B cell (primary cell): ENCODE measurements at regions not wholly inside any gene's neighbourhood (a gene's known extent, or its start where the extent isn't known, plus 50 kb on each side); places are given as distances from the start of the nearest gene placed in this dataset.

Source experiments
- ATAC-seq: fragments of 200-7000 bp; cut with Tn5 transposase; one replicate; pipeline ENCODE4 v1.10.0; 2021; ENCODE audit warnings: low read depth, mild to moderate bottlenecking, moderate number of reproducible peaks, moderate library complexity
- CTCF ChIA-PET: fragments of 350-600 bp; sonication (Branson Sonifier 250); formaldehyde crosslinking; loops from one replicate; lab custom pipeline; 2021; ENCODE audit warnings: antibody characterized with exemption, inconsistent platforms; lab: Charles Lee
- POLR2A ChIA-PET: fragments of 350-600 bp; sonication (Branson Sonifier 250); formaldehyde crosslinking; loops from one replicate; lab custom pipeline; 2021; ENCODE audit warnings: antibody characterized with exemption; lab: Charles Lee
- DNase-seq: peaks from one replicate; pipeline ENCODE4 v3.0.0; 2013
- H2AFZ ChIP-seq: 2 replicates; pipeline ENCODE4 v1.6.1; 2012; ENCODE audit warnings: mild to moderate bottlenecking, low read depth, low read length; ENCODE audit not compliant: insufficient read depth, poor library complexity, severe bottlenecking
- H3K27ac ChIP-seq, 2 donors: 1 replicate in 1 of 2; 2 replicates in 1 of 2; pipeline ENCODE4 v1.5.1; 2012 to 2013; ENCODE audit warnings: low read length in 2 of 2, mild to moderate bottlenecking in 2 of 2, moderate library complexity in 1 of 2
- H3K27me3 ChIP-seq, 4 experiments: fragments of 200-600 bp in 1 of 4; sonication (generic) in 1 of 4; replicated peaks in 1 of 4; 1 replicate in 2 of 4; 2 replicates in 2 of 4; pipeline versions ENCODE4 v1.6.1 to v1.7.0; 2013 to 2016; ENCODE audit warnings: low read length in 3 of 4, mild to moderate bottlenecking in 2 of 4, mixed read lengths in 1 of 4, moderate library complexity in 1 of 4; ENCODE audit not compliant: insufficient read depth in 4 of 4, control insufficient read depth in 3 of 4; ENCODE audit errors: control extremely low read depth in 1 of 4
- H3K36me3 ChIP-seq, 2 experiments: replicated peaks in 1 of 2; 1 replicate in 1 of 2; 2 replicates in 1 of 2; pipeline versions ENCODE4 v1.6.1 to v1.7.1; 2013; ENCODE audit warnings: low read length in 1 of 2; ENCODE audit not compliant: insufficient read depth in 2 of 2, control insufficient read depth in 1 of 2; ENCODE audit errors: control extremely low read depth in 1 of 2, extremely low read depth in 1 of 2
- H3K4me1 ChIP-seq, 2 donors: fragments of 200-600 bp in 1 of 2; sonication (generic) in 1 of 2; 1 replicate in 1 of 2; 2 replicates in 1 of 2; pipeline versions ENCODE4 v1.5.1 to v1.6.1; 2013 to 2017; ENCODE audit warnings: low read length in 2 of 2; ENCODE audit not compliant: control insufficient read depth in 2 of 2, insufficient read depth in 2 of 2
- H3K4me2 ChIP-seq: replicated peaks from 2 replicates; pipeline ENCODE3; 2012; ENCODE audit warnings: mild to moderate bottlenecking, low read depth, low read length; ENCODE audit not compliant: poor library complexity, severe bottlenecking
- H3K4me3 ChIP-seq, 5 experiments: fragments of 200-600 bp in 1 of 5; sonication (generic) in 1 of 5; 1 replicate in 3 of 5; 2 replicates in 2 of 5; pipeline versions ENCODE4 v1.5.1 to v1.7.0; 2011 to 2016; ENCODE audit warnings: low read length in 4 of 5, mild to moderate bottlenecking in 4 of 5, low read depth in 2 of 5, control low read depth in 1 of 5, moderate library complexity in 1 of 5; ENCODE audit not compliant: insufficient read depth in 1 of 5; ENCODE audit errors: control extremely low read depth in 1 of 5, extremely low read depth in 1 of 5
- H3K79me2 ChIP-seq: fragments of 200-600 bp; sonication (generic); one replicate; pipeline ENCODE4 v1.6.0; 2016; ENCODE audit warnings: low read length; ENCODE audit not compliant: control insufficient read depth, insufficient read depth
- H3K9ac ChIP-seq: fragments of 200-600 bp; sonication (generic); 2 replicates; pipeline ENCODE4 v1.6.1; 2017; ENCODE audit warnings: mild to moderate bottlenecking, low read length, moderate library complexity
- H3K9me3 ChIP-seq, 3 donors: one replicate each; pipeline versions ENCODE4 v1.6.1 to v1.7.1; 2013; ENCODE audit warnings: low read length in 2 of 3; ENCODE audit not compliant: control insufficient read depth in 2 of 3, insufficient read depth in 1 of 3; ENCODE audit errors: control extremely low read depth in 1 of 3
- H4K20me1 ChIP-seq: 2 replicates; pipeline ENCODE4 v1.6.0; 2012; ENCODE audit warnings: mild to moderate bottlenecking, low read length; ENCODE audit not compliant: insufficient read depth, control insufficient read depth, poor library complexity, severe bottlenecking
- H3K27ac Mint-ChIP-seq: one replicate; pipeline ENCODE4 v1.8.0; 2021; ENCODE audit warnings: mixed read lengths
- H3K27me3 Mint-ChIP-seq: one replicate; pipeline ENCODE4 v1.8.0; 2021; ENCODE audit warnings: mixed read lengths
- H3K4me1 Mint-ChIP-seq: one replicate; pipeline ENCODE4 v1.8.0; 2021; ENCODE audit warnings: mixed read lengths
- H3K4me3 Mint-ChIP-seq: one replicate; pipeline ENCODE4 v1.8.0; 2021; ENCODE audit warnings: mixed read lengths
- H3K9me3 Mint-ChIP-seq: one replicate; pipeline ENCODE4 v1.8.0; 2022; ENCODE audit warnings: mixed read lengths; ENCODE audit not compliant: insufficient read depth
- EZH2 ChIP-seq: IDR thresholded peaks from 2 replicates; pipeline ENCODE4 v1.6.1; 2012; ENCODE audit warnings: borderline replicate concordance, low read depth, mild to moderate bottlenecking, moderate library complexity, low read length; ENCODE audit not compliant: insufficient read depth, poor library complexity, severe bottlenecking
- WGBS: methylation state at CpG from one replicate; pipeline ENCODE4 v1.1.5; 2013; ENCODE audit warnings: missing lambda C conversion rate; ENCODE audit not compliant: insufficient coverage; 5-methylcytosine and 5-hydroxymethylcytosine counted together
- intact Hi-C: fragments of 100-400 bp; cut with micrococcal nuclease; formaldehyde crosslinking; loops from one replicate; pipeline ENCODE4 v1.10.0; 2022
- TF ChIP-seq, protein P1 (sequence below): fragments of 200-600 bp; IDR thresholded peaks from one replicate; pipeline ENCODE4 v1.8.0; 2022; ENCODE audit warnings: antibody characterized with exemption, mild to moderate bottlenecking

- Histone ChIP-seq H3K27me3 (no peaks in the 10 kb centered on the region), H3K4me1 (no peaks in the 10 kb centered on the region), H3K36me3 (no peaks in the 10 kb centered on the region), H3K4me3 (no peak overlapping the region), H3K27ac (no peak overlapping the region), H4K20me1 (no peaks in the 10 kb centered on the region), H3K9me3 (no peaks in the 10 kb centered on the region), H3K9ac (no peak overlapping the region), H3K79me2 (no peaks in the 10 kb centered on the region), H2AFZ (no peak overlapping the region), H3K4me2 (no peak overlapping the region)
- WGBS, result no CpG with 5 or more reads among the region's 2 CpGs
- intact Hi-C loops, result no loop called here
- Mint-ChIP-seq H3K27ac (no peak overlapping the region), H3K4me3 (no peak overlapping the region), H3K27me3 (peaks cover 26% of the 10 kb centered on the region), H3K9me3 (no peaks in the 10 kb centered on the region), H3K4me1 (no peaks in the 10 kb centered on the region)
- TF ChIP-seq EZH2, result no peak
- TF ChIP-seq, protein P1, sequence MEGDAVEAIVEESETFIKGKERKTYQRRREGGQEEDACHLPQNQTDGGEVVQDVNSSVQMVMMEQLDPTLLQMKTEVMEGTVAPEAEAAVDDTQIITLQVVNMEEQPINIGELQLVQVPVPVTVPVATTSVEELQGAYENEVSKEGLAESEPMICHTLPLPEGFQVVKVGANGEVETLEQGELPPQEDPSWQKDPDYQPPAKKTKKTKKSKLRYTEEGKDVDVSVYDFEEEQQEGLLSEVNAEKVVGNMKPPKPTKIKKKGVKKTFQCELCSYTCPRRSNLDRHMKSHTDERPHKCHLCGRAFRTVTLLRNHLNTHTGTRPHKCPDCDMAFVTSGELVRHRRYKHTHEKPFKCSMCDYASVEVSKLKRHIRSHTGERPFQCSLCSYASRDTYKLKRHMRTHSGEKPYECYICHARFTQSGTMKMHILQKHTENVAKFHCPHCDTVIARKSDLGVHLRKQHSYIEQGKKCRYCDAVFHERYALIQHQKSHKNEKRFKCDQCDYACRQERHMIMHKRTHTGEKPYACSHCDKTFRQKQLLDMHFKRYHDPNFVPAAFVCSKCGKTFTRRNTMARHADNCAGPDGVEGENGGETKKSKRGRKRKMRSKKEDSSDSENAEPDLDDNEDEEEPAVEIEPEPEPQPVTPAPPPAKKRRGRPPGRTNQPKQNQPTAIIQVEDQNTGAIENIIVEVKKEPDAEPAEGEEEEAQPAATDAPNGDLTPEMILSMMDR, result no peak
- ChIA-PET POLR2A (no interaction called here), CTCF (no interaction called here)
- ATAC-seq (no peak), DNase-seq (no peak)
These were observed 526.6 kb upstream of the MARCKS start for GRCh38 chr6:113330636-113330946.

DNA sequence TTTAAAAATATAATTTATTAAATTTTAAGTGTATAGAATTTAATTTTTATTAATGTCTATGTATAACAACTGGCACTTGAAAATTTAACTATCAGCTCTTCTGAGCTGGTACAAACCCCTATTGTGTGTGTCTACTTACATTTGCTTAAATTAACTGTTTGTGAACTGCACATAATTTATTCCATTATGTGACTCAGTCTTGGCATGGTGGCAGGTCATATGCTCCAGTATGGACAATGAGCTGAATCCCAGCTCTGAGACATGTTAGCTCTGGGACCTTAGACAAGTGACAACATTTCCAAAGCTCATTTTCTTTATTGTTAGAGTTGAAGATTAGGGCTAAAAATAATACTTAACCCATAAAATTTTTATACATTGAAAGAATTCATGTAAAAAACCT, 526.1 kb upstream of the MARCKS start:
- TF ChIP-seq EZH2, result no peak
- TF ChIP-seq, protein P1, result no peak
- no peaks in the 10 kb centered on the region for H3K27me3 ChIP-seq
- Mint-ChIP-seq H3K27me3 (peaks cover 26% of the 10 kb centered on the region), H3K9me3 (no peaks in the 10 kb centered on the region), H3K4me1 (no peaks in the 10 kb centered on the region), H3K4me3 (no peak overlapping the region), H3K27ac (no peak overlapping the region)
- no peak overlapping the region for H3K4me2 ChIP-seq
- no peaks in the 10 kb centered on the region for H4K20me1 ChIP-seq
- no peaks in the 10 kb centered on the region for H3K79me2 ChIP-seq
- DNase-seq (no peak), ATAC-seq (no peak)
- POLR2A ChIA-PET, result no interaction called here
- CTCF ChIA-PET, result no interaction called here
- H2AFZ ChIP-seq, result no peak overlapping the region
- H3K27ac ChIP-seq, result no peak overlapping the region
- no peak overlapping the region for H3K9ac ChIP-seq
- H3K4me1 ChIP-seq, result no peaks in the 10 kb centered on the region
- H3K36me3 ChIP-seq, result no peaks in the 10 kb centered on the region
- no peaks in the 10 kb centered on the region for H3K9me3 ChIP-seq
- no peak overlapping the region for H3K4me3 ChIP-seq
- intact Hi-C loops, result no loop called here
